HL-60 (cell line): ENCODE measurements at regions not wholly inside any gene's neighbourhood (a gene's known extent, or its start where the extent isn't known, plus 50 kb on each side); places are given as distances from the start of the nearest gene placed in this dataset.

Source experiments
- DNase-seq, 2 experiments: peaks; one replicate each; pipeline ENCODE4 v3.0.0-alpha.2; 2010 to 2020; ENCODE audit warnings: low read depth in 1 of 2, low spot score in 1 of 2
- H3K27ac ChIP-seq: fragments of 250-450 bp; sonication (Bioruptor Pico); replicated peaks from 2 replicates; pipeline ENCODE4 v1.5.1; 2020; ENCODE audit warnings: mild to moderate bottlenecking, moderate library complexity
- H3K27me3 ChIP-seq: fragments of 250-450 bp; sonication (Bioruptor Pico); 2 replicates; pipeline ENCODE4 v1.5.1; 2021; ENCODE audit warnings: mild to moderate bottlenecking, moderate library complexity; ENCODE audit not compliant: insufficient read depth, poor library complexity, severe bottlenecking
- H3K4me3 ChIP-seq: replicated peaks from 2 replicates; pipeline ENCODE4 v1.5.1; 2011; ENCODE audit warnings: mild to moderate bottlenecking, control low read depth, low read length; ENCODE audit not compliant: insufficient read depth
- CTCF ChIP-seq: IDR thresholded peaks from one replicate; pipeline ENCODE4 v1.5.1; 2011; ENCODE audit warnings: low read length, control low read depth, inconsistent platforms; ENCODE audit not compliant: insufficient read depth
- GABPA ChIP-seq: IDR thresholded peaks from 2 replicates; pipeline ENCODE4 v1.6.1; 2012; ENCODE audit warnings: low read depth
- POLR2AphosphoS5 ChIP-seq: IDR thresholded peaks from 2 replicates; pipeline ENCODE4 v1.6.1; 2012; ENCODE audit warnings: low read depth
- REST ChIP-seq: IDR thresholded peaks from 2 replicates; pipeline ENCODE4 v1.6.1; 2012; ENCODE audit warnings: low read depth; ENCODE audit not compliant: insufficient replicate concordance
- SPI1 ChIP-seq: IDR thresholded peaks from 2 replicates; pipeline ENCODE4 v1.6.1; 2012; ENCODE audit warnings: low read depth, mild to moderate bottlenecking, borderline replicate concordance

- Histone ChIP-seq H3K27ac (no peak overlapping the region), H3K4me3 (no peak overlapping the region), H3K27me3 (no peaks in the 10 kb centered on the region)
- no peak for DNase-seq
- TF ChIP-seq REST (no peak), GABPA (no peak), POLR2AphosphoS5 (no peak), CTCF (no peak), SPI1 (no peak)
Observed at GRCh38 chr5:2895876-2896275, 144.4 kb upstream of the IRX2 start.

GRCh38 chr5:2895196-2895595, 143.7 kb upstream of the IRX2 start:
- no peak overlapping the region for H3K4me3 ChIP-seq
- H3K27ac ChIP-seq: no peak overlapping the region
- no peak for DNase-seq
- TF ChIP-seq REST: no peak
- no peak for TF ChIP-seq GABPA
- TF ChIP-seq CTCF: no peak
- no peak for TF ChIP-seq POLR2AphosphoS5
- no peak for TF ChIP-seq SPI1
- H3K27me3 ChIP-seq: no peaks in the 10 kb centered on the region

- H3K27ac ChIP-seq: no peak overlapping the region
- TF ChIP-seq GABPA (no peak), CTCF (no peak), REST (no peak), POLR2AphosphoS5 (no peak), SPI1 (no peak)
- H3K27me3 ChIP-seq: no peaks in the 10 kb centered on the region
- H3K4me3 ChIP-seq: no peak overlapping the region
- no peak for DNase-seq
Observed at GRCh38 chr5:2894736-2895135, 143.3 kb upstream of the IRX2 start.
